ENCODE measurements at regions not wholly inside any gene's neighbourhood (a gene's known extent, or its start where the extent isn't known, plus 50 kb on each side); places are given as distances from the start of the nearest gene placed in this dataset.

DNA sequence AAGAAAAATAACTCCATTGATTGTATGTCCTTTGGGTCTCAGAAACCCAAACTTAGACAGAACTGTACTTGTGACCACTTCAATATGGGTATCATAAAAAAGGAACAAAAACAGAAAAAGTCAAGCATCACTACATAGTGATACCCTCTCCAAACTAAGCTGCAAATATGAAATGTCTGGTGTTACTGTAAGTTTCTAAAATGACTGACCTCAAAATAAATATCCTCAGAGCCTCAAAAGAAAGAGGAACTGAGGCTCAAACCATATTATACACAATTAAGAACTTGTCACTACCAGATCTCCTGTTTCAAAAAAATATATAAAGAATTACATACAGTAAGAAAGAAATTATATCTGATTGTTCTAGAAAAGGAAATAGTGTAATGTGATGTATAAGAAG is 787.9 kb upstream of the KLHL1 start:
- Histone ChIP-seq H3K27ac (ENCODE audit: poor library complexity, severe bottlenecking) (no peak overlapping the region), H3K4me1 (ENCODE audit: insufficient read depth, poor library complexity, severe bottlenecking) (no peaks in the 10 kb centered on the region), H3K4me3 (ENCODE audit: severe bottlenecking) (no peak overlapping the region), H3K9me3 (ENCODE audit: severe bottlenecking) (no peaks in the 10 kb centered on the region), H3K27me3 (ENCODE audit: insufficient read depth, poor library complexity, severe bottlenecking) (no peaks in the 10 kb centered on the region), H3K36me3 (ENCODE audit: low read depth) (no peaks in the 10 kb centered on the region)
- TF ChIP-seq, protein P1, sequence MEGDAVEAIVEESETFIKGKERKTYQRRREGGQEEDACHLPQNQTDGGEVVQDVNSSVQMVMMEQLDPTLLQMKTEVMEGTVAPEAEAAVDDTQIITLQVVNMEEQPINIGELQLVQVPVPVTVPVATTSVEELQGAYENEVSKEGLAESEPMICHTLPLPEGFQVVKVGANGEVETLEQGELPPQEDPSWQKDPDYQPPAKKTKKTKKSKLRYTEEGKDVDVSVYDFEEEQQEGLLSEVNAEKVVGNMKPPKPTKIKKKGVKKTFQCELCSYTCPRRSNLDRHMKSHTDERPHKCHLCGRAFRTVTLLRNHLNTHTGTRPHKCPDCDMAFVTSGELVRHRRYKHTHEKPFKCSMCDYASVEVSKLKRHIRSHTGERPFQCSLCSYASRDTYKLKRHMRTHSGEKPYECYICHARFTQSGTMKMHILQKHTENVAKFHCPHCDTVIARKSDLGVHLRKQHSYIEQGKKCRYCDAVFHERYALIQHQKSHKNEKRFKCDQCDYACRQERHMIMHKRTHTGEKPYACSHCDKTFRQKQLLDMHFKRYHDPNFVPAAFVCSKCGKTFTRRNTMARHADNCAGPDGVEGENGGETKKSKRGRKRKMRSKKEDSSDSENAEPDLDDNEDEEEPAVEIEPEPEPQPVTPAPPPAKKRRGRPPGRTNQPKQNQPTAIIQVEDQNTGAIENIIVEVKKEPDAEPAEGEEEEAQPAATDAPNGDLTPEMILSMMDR (IDR thresholded peaks at IDR 0.05; ENCODE audit: poor library complexity, severe bottlenecking): no peak
- ATAC-seq (ENCODE audit: low read depth) (no peak), DNase-seq (ENCODE audit: low spot score) (no peak)

DNA sequence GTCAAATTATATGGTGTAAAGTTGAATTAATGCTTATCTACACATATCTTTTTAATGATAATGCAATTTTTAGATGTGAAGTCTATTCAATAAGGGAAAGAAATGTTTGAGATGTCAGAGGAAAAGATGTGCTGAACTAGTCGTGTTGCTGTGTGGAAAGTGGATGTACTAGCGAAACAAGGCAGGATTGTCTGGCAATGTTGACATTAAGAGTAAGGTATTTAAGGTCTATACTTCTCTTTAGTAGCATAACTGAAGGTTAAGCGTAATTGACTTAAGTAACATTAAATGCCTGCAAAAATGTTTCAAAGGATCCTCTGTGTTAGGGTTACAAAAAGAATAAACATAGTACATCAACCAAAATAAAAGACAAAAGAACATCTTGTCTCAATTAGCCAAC is 787.3 kb upstream of the KLHL1 start:
- no peak for ATAC-seq (ENCODE audit: low read depth)
- Histone ChIP-seq H3K4me1 (ENCODE audit: insufficient read depth, poor library complexity, severe bottlenecking) (no peaks in the 10 kb centered on the region), H3K4me3 (ENCODE audit: severe bottlenecking) (no peak overlapping the region), H3K36me3 (ENCODE audit: low read depth) (no peaks in the 10 kb centered on the region), H3K9me3 (ENCODE audit: severe bottlenecking) (no peaks in the 10 kb centered on the region), H3K27ac (ENCODE audit: poor library complexity, severe bottlenecking) (no peak overlapping the region), H3K27me3 (ENCODE audit: insufficient read depth, poor library complexity, severe bottlenecking) (no peaks in the 10 kb centered on the region)
- no peak for DNase-seq (ENCODE audit: low spot score)
- TF ChIP-seq, protein P1 (IDR thresholded peaks at IDR 0.05; ENCODE audit: poor library complexity, severe bottlenecking): no peak

DNA sequence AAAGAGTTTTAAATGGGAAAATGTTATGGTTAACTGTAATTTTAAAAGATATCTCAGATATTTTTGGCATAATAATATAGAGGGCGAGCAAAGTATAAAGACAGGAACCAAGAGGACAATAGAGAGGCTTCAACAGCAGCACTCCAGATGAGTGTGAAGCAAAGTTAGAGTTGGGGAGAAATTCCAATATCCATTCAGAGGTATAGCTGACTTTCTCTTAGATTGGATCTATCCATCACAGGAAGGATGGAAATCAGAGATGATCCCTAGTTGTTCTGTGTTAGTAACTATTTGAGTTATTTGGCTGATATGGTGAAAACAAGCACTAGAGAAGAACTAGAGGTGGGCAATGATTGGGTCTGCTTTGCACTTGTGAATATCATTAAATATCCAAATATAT is 786.0 kb upstream of the KLHL1 start:
- H3K27ac ChIP-seq (ENCODE audit: poor library complexity, severe bottlenecking): no peak overlapping the region

DNA sequence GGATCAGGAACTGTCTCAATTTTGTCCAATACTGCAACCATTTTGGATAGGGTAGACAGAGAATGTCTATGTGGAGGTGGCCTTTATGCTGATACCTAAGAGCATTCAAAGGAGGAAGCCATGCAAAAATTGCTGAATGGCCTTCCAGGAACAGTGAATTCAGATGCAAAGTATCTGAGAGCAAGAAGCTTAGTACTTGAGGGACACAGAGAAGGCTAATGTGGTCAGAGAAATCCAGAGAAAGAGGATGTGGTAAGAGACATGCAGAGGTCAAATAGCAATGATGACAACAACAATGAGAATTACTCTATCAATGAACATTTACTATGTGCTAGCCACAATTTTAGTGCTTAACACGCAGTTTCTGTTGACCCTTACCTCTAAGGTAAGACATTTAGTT is 785.6 kb upstream of the KLHL1 start:
- Histone ChIP-seq H3K9me3 (ENCODE audit: severe bottlenecking) (no peaks in the 10 kb centered on the region), H3K4me1 (ENCODE audit: insufficient read depth, poor library complexity, severe bottlenecking) (no peaks in the 10 kb centered on the region), H3K27me3 (ENCODE audit: insufficient read depth, poor library complexity, severe bottlenecking) (no peaks in the 10 kb centered on the region), H3K27ac (ENCODE audit: poor library complexity, severe bottlenecking) (no peak overlapping the region), H3K4me3 (ENCODE audit: severe bottlenecking) (no peak overlapping the region), H3K36me3 (ENCODE audit: low read depth) (no peaks in the 10 kb centered on the region)
- TF ChIP-seq, protein P1 (IDR thresholded peaks at IDR 0.05; ENCODE audit: poor library complexity, severe bottlenecking): no peak
- ATAC-seq (ENCODE audit: low read depth) (no peak), DNase-seq (ENCODE audit: low spot score) (no peak)

More for the DNA sequence above, 786.0 kb upstream of the KLHL1 start:
- no peak for DNase-seq (ENCODE audit: low spot score)
- H3K27me3 ChIP-seq (ENCODE audit: insufficient read depth, poor library complexity, severe bottlenecking): no peaks in the 10 kb centered on the region
- no peaks in the 10 kb centered on the region for H3K9me3 ChIP-seq (ENCODE audit: severe bottlenecking)
- TF ChIP-seq, protein P1 (IDR thresholded peaks at IDR 0.05; ENCODE audit: poor library complexity, severe bottlenecking): no peak
- ATAC-seq (ENCODE audit: low read depth): no peak
- no peaks in the 10 kb centered on the region for H3K36me3 ChIP-seq (ENCODE audit: low read depth)
- no peaks in the 10 kb centered on the region for H3K4me1 ChIP-seq (ENCODE audit: insufficient read depth, poor library complexity, severe bottlenecking)
- H3K4me3 ChIP-seq (ENCODE audit: severe bottlenecking): no peak overlapping the region

DNA sequence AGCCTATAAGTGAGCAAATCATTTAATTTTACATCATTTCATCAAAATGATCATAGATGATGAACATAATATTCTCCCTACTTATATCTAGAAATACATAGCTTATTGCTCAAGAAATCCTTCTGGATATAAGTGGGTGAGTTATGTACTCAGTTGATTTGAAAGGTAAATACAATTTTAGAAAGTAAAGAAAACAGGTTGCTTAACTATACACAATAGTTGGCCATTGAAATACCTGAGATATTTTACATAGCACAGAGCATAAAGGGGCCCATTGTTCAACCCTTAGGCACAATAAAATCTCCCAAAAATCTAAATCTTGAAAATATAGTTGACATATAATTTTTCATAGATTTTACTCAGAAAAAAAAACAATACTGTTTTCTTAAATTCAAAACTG is 782.0 kb upstream of the KLHL1 start:
- Histone ChIP-seq H3K36me3 (ENCODE audit: low read depth) (no peaks in the 10 kb centered on the region), H3K4me1 (ENCODE audit: insufficient read depth, poor library complexity, severe bottlenecking) (no peaks in the 10 kb centered on the region), H3K27me3 (ENCODE audit: insufficient read depth, poor library complexity, severe bottlenecking) (no peaks in the 10 kb centered on the region), H3K9me3 (ENCODE audit: severe bottlenecking) (no peaks in the 10 kb centered on the region), H3K4me3 (ENCODE audit: severe bottlenecking) (no peak overlapping the region), H3K27ac (ENCODE audit: poor library complexity, severe bottlenecking) (no peak overlapping the region)
- no peak for DNase-seq (ENCODE audit: low spot score)
- TF ChIP-seq, protein P1 (IDR thresholded peaks at IDR 0.05; ENCODE audit: poor library complexity, severe bottlenecking): no peak
- ATAC-seq (ENCODE audit: low read depth): no peak
